ENCODE measurements at regions not wholly inside any gene's neighbourhood (a gene's known extent, or its start where the extent isn't known, plus 50 kb on each side); places are given as distances from the start of the nearest gene placed in this dataset.

DNA sequence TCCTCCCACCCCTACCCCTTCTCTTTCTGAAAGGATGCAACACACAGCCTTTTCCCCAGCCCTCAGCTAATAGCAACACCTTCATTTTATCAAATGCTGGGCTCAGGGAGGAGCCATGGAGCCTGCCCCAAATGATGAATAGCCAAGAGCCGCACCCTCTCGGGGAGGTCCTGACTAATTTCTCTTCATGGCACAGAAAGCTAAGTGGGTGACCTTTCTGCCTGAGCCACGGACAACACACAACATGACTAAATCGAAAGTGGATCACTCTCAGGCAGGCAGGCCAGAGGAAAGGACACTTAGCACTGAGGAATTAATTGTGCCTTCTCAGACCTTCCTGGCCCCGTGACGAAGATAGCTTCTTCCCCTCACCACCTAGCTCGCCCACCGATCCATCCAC is 165.1 kb upstream of the RAI2 start:
- no peak for TF ChIP-seq EZH2 (IDR thresholded peaks at IDR 0.05; ENCODE audit: borderline replicate concordance, low read depth, low read length)
- no peak for TF ChIP-seq NFXL1 (CRISPR knock-in tag; IDR thresholded peaks at IDR 0.05)
- TF ChIP-seq, protein P1, sequence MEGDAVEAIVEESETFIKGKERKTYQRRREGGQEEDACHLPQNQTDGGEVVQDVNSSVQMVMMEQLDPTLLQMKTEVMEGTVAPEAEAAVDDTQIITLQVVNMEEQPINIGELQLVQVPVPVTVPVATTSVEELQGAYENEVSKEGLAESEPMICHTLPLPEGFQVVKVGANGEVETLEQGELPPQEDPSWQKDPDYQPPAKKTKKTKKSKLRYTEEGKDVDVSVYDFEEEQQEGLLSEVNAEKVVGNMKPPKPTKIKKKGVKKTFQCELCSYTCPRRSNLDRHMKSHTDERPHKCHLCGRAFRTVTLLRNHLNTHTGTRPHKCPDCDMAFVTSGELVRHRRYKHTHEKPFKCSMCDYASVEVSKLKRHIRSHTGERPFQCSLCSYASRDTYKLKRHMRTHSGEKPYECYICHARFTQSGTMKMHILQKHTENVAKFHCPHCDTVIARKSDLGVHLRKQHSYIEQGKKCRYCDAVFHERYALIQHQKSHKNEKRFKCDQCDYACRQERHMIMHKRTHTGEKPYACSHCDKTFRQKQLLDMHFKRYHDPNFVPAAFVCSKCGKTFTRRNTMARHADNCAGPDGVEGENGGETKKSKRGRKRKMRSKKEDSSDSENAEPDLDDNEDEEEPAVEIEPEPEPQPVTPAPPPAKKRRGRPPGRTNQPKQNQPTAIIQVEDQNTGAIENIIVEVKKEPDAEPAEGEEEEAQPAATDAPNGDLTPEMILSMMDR (IDR thresholded peaks at IDR 0.05 in 2 of 3, conservative IDR thresholded peaks at IDR 0.05 in 1 of 3; ENCODE audit: insufficient read depth in 2 of 3, low read depth in 1 of 3, low read length in 3 of 3): no peak
- TF ChIP-seq POLR2A (conservative IDR thresholded peaks at IDR 0.05): no peak

All from K562 (cell line).